Stimulated activated CD8-positive, alpha-beta memory T cell treated with anti-CD3 and anti-CD28 coated beads, Interleukin-12 subunit alpha, Interleukin-12 subunit beta, amount 100 ng/mL, for 4 hours (primary cell): ENCODE measurements at regions not wholly inside any gene's neighbourhood (a gene's known extent, or its start where the extent isn't known, plus 50 kb on each side); places are given as distances from the start of the nearest gene placed in this dataset.

Experiments used
- DNase-seq: peaks from one replicate; pipeline ENCODE4 v3.0.0-alpha.2; 2020; ENCODE audit warnings: low read depth

DNA sequence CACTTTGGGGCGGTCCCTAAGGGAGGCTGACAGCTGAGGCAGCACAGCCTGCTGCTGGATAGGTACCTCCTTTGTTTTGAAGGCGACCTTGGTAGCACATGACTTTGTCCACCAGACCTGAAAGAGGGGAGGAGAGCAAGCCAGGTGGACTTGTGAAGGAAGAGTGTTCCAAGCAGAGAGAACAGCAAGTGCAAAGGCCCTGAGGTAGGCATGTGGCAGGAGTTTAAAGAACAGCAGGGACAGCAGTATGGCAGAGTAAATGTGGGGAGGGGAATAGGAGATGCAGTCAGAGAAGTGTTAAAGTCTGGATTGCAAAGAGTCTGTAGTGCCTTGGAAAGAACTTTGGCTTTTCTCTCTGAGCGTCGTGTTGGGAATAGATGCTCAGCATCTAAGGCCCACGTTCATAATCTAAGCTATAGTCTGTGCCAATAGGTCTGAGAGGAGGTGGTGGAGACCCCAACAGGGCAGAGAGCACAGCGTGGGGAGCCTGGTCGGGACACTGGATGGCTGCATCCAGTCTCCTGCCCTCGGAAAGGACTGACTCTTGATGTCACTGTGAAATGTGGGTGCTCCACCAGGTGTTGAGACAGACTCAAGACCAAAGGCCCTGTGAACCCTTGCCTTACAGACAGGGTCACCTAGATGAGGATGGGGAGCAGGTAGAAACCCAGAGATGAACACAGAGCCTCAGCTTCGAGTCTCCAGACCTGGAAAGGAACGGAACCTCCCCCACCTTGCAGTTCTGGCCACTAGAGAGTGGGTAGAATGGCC lies 242.1 kb upstream of the PWP1 start:
- no peak for DNase-seq

DNA sequence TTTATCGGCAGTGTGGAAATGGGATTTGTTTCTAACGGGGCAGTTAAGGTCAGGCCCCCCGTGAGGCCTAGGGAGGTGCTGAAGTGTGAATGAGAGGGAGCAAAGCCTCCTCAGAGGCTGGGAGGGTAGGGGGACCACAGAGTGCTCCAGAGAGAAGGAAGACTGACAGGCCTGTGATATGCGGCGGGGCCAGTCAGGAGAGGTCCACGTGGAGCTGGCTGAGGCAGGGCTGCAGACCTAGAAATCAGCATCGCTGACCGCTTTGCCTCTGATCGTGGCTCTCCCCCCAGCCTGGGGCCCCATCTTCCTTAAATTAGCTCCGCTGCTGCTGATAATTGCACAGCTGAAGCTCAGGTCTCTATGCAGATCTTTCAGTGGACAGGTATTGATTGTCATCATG lies 240.8 kb upstream of the PWP1 start:
- DNase-seq, result no peak

DNA sequence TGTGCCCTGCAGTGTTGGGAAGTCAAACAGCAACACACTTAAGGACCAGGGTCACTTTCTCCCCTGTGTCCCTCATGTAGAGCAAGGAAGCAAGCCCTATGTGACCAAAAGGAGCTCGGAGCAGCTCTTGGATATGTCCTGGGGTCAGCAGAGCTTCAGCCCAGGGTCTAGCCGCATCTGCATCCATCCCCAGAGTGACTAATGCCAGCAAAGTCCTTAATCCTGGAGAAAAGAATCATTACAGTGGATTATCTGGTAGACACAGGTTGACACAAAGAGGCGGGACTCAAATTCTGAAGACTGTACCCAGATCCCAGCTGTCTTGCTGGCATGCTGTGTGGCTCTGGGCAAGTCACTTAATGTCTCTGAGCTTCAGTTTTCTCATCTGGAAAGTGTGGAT lies 239.1 kb upstream of the PWP1 start:
- no peak for DNase-seq

DNA sequence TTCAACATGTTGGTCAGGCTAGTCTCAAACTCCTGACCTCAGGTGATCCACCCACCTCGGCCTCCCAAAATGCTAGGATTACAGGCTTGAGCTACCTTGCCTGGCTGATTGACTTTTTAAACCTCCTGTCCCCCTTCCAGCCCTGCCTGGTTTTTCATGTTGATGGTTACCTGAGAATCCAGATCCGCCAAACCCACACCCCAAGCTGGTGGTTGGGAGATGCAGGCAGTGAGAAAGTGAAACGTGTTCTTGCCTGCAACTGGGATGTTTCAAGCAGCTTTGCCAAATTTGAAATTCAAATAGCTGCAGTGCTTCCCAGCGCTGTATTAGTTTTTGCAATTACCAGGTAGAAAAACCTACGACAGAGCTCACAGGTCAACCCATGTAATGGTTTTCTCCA lies 238.3 kb upstream of the PWP1 start:
- no peak for DNase-seq

DNA sequence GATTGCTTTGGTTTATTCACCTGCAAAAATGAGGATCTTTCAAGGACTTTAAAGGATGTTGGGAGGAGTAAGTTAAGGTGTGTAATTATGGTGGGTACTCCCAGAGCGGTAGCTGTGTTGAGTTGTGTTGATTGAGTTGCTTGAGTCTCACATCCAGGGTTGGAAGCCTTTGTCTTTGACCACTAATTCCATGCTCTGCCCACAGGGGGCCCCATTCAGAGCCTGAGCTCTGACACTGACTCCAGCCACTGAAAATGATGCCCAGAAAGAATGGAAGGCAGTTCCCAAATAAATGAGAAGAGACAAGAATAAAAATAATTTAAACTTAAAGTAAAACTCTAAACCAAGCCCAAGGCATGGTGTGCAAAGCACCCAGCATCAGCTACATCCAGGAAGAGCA lies 237.4 kb upstream of the PWP1 start:
- DNase-seq, result no peak

DNA sequence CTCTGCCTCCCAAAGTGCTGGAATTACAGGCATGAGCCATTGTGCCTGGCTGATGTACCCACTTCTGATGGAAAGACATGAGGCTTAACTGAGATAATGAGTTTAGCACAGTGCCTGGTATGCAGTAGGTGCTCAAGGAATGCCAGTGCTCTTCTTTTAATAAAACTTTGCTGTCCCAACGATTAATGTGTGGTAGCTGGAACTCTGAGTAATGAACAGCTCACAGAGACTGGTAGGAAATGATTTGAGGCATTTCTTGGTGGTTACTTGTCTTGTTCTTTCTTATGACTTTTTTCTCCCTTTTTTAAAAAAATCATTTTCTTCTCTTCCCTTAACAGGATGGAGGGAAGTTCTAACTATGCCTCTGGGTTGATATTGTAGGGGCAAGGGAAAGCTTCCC lies 235.7 kb upstream of the PWP1 start:
- DNase-seq, result no peak

DNA sequence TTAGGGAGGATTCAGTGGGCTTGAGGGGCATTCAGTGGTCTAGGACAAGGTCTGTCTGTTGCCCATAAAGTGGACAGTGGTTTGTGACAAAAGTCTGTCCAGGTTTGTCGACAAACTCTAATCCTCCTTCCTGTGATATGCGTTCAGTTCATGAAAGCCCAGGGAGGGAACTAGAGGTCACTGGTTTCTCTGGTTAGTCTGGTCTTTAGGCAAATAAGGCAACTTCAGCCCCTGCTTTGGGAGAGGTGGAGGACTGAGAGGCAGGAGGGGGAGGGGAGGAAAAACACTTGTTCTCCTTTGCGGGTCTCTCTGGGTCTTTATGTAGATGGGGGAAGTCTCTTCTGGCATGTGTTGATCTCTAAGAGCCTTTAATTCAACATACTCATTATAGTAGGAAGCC lies 235.1 kb upstream of the PWP1 start:
- no peak for DNase-seq

DNA sequence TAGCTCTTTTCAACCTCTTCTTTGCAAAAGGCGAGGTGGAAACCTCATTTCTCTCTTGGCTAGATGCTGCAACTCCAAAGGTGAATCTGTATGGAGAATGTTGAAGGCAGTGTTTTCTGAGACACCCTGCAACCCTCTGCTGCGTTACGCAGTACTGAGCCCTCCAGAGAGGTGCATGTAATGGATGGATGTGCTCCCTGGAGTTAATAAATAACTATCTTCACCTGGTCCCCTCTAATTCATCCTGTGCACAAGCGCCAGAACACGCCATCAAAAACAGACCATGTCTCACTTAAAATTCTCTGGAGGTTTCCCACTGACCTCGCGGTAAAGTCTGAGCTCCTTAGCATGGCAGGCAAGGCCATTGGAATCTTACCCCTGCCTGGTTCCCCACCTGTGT lies 234.4 kb upstream of the PWP1 start:
- no peak for DNase-seq

DNA sequence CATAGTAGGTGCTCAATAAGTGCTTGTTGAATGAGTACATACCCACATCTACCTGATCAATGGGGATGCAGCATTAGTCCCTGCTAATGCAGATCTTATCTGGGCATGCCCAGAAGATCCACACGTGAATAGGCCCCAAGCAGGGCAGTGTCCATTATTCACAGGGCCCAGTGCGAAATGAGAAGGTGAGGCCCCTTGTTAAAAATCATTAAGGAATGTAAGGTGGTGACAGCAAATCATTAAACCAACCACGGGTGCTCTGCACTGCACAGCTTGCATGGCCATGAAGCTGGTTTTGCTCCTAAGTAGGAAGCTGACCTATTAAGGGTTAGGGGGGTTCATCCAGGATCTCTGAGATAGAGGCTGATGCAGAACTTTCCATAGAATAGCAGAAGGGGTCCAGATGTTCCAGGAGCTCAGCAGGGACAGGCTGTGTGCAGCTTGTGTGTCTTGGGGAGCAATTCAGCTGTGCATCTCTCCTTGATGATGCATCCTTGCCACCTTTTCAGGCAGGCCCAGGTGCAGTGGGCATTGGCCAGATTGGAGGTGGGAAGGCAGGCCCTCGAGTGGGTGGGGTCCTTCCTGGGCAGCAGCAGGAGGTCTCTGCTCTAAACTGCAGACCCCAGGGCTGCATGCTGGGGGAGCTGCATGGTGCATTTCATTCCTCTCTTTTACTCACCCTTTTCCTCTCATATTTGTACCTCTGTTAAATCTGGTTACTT lies 231.3 kb upstream of the PWP1 start:
- no peak for DNase-seq

DNA sequence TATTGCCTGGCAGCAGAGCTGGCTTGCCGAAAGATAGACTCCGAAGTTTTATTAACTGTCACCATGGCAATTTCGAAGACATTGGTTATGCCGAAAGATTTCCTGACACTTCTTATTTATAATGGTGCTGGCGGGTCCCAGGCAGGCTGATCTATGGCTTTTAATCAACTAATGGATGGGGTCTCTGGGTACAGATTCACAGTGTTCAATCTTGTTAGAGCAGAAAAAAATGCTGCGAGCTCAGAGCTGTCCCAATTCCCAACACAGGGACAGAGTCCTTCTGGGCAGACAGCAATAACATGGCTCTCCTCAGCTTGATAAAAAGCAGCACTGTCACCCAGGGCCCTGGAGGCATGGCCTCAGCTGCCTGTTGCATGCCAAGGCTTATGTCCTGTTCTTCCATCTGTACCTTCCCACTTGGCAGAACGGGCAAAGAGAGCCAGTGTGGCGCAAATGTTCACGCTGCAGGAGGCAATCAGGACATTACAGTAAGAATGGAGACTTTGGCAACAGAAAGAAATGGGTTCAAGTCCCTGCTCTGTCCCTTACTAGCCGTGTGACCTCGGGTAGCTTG lies 228.2 kb upstream of the PWP1 start:
- no peak for DNase-seq

DNA sequence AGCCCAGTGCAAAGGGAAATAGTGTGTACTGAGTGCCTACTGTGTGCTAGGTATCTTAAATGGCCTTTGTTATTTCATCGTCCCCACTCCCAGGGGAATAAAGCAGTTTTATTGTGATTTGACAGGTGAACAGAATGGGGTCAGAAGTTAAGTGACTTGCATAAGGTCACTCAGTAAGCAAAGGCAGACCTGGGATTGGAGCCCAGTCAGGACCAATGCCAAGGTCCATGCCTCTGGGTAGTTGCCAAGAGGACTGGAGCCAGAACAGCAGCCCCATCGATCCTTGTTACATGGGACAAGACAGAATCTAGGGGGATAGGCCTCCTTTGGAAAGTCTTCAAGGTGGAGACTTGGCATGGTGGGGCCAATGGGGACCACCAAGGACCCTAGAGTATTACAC lies 227.4 kb upstream of the PWP1 start:
- no peak for DNase-seq

DNA sequence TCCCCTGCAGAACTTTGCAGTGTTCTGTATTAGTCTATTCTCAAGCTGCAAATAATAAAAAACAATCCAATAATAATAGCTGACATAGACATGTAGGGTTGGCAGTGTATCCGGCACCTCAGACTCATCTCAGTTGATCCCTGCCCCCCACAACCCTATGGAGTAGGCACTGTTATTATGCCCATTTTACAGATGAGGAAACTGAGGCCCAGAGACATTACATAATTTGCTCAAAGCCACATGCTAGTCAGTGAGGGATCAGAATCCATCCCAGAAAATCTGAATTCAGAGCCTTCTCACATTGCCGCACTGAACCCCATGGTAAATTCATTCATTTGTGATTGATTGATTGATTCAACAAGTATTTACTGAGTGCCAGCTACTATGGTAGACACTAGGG lies 226.6 kb upstream of the PWP1 start:
- DNase-seq, result no peak

DNA sequence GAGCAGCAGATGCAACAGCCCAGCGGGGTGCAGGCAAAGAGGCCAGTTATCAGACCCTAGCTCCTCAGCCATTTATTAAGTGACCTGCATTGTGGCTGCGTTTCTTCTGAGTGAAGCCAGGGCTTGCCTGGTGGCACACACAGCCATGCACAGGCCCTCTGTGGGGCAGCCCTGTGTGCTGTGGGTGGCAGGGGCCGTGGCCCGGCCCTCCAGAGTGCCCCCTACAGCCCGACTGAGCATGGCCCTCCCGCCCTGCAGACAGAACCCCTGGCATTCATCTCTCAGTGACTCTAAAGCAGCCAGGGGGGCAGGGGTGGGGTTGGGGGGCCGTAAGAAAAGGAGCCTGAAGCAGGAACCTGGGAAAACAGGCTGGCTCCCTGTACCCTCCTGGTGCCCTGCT lies 226.0 kb upstream of the PWP1 start:
- DNase-seq, result no peak

DNA sequence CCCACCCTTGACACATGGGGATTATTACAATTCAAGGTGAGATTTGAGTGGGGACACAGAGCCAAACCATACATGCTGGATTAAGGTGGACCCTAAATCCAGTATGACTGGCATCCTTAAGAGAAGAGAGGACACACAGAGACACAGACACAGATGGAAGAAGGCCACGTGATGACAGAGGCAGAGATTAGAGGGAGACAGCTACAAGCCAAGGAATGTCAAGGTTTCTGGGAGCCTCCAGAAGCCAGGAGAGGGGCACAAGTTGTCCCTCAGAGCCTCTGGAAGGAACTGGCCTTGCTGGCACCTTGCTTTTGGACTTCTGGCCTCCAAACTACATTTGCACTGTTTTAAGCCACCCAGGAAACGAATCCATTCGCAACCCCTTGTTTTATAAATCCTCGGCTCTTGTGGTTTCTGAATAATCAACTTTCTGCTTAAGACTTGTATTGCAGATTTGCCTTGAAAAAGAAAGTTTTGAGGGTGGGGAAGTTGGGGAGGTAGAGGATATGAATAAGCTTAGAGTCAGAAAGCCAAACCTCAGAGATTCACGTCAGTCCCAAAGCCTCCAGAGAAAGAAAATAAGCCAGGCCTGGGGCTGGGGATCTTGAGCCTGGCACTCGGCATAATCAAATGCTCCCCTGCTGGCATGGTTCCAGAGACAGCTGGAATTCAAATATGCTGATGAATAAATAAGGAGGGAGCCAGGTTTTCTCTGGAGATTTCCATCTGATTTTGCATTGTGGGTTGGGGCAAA lies 224.2 kb upstream of the PWP1 start:
- no peak for DNase-seq

DNA sequence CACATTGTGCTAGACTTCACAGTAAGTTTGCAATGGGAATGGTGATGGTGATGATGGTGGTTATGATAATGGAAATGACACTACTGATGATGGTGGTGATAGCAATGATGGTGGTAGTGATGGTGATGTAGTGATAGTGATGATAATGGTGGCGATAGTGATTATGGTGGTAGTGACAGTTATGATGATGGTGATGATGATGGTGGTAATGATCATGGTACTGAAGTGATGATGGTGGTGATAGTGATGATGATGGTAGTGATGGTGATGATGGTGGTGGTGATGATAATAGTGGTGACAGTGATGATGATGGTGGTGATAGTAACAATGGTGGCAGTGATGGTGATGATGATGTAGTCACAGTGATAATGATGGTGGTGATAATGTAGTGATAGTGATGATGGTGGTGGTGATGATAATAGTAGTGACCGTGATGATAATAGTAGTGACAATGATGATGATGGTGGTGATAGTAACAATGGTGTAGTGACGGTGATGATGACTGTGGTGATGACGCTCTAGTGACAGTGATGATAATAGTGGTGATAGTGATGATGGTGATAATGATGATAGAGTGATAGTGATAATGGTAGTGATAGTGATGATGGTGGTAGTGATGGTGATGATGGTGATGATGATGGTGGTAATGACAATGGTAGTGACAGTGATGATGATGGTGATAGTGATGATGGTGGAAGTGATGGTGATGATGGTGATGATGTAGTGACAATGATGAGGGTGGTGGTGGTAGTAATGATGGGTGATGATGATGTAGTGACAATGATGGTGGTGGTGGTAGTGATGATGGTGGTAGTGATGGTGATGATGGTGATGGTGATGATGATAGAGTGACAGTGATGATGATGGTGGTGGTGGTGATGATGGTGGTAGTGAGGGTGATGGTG lies 222.9 kb upstream of the PWP1 start:
- no peak for DNase-seq

DNA sequence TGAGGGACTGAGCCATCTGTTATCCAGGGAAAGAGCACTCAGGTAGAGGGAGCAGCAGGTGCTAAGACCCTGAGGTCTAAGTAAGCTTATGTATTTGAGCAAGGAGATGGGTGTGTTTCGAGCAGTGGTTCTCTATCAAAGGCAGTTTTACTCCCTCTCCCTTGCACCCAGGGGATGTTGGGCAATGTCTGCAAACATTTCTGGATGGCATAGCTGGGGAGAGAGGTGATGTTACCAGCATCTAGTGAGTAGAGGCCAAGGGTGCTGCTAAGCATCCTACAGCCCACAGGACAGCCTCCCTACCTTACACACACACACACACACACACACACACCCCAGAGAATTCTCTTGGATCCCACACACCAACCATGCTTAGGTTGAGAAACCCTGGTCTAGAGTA lies 221.0 kb upstream of the PWP1 start:
- no peak for DNase-seq

DNA sequence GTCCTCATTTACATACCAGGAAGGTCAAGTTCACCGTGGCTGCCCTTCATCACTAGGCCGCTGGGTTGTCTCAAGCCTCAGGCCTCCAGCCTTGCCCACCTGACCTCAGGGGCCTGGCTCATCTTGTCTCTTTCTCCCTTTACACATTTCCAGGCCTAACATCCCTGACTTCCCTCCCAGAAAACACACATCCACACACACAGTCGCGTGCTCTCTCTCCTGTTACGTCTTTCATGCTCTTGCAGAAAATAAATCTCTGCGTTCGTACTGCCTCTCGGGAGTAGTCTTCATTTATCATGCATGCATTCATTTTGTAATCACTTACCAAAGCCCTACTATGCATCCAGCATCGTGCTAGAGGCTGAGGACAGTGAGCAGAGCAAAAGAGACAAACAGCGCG lies 220.0 kb upstream of the PWP1 start:
- DNase-seq, result no peak

DNA sequence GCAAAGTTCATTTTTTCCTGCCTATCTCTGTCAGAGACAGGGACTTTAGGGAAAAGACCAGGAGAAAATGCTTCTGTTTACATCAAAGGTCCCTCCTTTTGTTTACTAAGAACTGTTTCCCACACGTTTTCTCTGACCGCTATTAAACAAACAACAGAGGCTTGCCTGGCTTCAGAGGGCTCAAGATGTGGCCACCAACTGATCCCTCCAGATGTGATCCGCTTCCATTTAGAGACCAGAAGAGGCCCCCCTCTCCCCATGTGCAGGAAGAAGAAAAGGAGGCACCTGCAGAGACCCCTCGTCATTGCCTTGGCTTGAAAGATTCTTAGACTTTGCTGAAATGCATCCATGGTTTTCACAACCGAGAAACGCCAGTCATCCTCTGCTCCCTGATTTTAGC lies 217.9 kb upstream of the PWP1 start:
- DNase-seq, result no peak

DNA sequence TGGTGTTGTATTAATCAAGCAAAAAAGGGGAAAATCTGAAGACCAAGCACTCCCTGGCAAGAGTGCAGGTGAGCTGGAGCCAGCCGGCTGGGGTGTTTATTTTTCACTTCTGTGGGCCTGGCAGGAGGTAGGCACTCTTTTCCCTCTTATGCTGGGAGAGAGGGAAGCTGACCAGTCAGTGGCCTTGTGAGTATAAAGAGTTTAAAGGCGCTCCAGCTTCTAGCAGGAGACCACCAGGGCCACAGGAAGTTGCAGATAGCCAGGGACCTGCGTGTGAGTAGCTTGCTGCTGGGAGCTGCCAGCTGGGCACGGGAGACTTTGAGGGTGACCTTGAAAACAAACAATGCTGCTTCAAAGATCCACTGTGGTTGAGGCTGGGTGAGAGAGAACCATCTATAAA lies 217.4 kb upstream of the PWP1 start:
- no peak for DNase-seq

DNA sequence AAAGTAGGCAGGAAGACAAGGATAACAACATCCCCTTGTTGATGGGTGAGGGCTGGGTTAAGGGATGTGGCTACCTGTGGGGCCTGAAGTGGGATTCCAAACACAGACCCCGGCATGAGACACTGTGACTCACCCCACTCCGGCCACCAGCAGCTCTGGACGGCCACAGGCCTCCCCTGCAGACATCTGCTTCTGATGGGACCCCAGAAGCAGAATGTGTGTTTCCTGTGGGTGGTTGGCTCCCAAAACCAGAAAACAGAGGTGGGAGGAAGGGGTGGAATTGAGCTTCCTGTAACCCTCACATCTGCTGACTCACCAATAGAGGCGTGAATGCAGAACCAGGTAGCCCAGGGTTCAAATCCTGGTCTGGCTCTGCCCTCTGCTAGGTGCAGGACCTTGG lies 216.6 kb upstream of the PWP1 start:
- no peak for DNase-seq

DNA sequence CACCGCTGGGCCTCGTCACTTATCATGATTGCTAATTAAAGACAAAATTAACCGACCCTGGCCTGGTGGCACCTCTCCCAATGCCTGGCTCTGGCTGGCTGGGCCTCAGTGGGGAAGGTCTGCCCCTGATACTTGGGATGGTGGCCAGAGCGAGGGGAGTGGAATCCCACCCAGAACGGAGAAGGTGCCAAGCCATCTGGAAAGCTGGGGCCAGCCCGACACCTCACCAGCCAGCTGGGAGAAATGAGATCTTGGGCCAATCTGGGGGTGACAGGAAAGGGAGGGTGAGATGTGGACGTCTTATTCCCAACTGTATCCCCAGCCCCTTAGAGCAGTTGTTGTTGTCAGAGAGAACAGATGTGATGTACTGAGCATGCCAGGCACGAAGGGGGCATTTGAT lies 215.0 kb upstream of the PWP1 start:
- no peak for DNase-seq

DNA sequence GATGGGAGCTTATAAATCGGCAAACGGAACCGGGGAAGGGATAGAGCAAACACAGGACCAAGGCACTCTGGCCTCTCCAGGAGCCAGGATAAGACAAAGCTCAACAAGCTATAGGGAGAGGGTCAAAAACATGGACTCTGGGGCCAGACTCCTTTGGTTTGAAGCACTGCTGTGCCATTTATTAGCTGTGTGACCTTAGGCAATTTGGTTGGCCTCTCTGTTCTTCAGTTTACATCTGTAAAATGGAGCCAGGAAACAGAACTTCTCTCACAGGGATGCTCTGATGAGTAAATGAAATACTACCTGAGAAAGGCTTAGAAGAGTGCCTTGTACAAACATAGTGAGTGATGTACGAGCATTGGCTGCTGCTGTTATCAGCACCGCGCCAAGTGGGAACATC lies 213.3 kb upstream of the PWP1 start:
- no peak for DNase-seq
